A549 (cell line): ENCODE measurements at regions not wholly inside any gene's neighbourhood (a gene's known extent, or its start where the extent isn't known, plus 50 kb on each side); places are given as distances from the start of the nearest gene placed in this dataset.

ENCODE experiments used
- ATAC-seq, 2 experiments: fragments of 200-7000 bp in 1 of 2; fragments of >200 bp in 1 of 2; cut with Nextera tagmentation in 1 of 2; cut with Tn5 transposase in 1 of 2; 3 replicates each; pipeline versions ENCODE4 v1.8.0 to v1.9.1; 2018 to 2020; ENCODE audit warnings: mild to moderate bottlenecking in 1 of 2, moderate library complexity in 1 of 2
- CTCF ChIA-PET: fragments of 300-600 bp; sonication (Branson Sonifier 250); formaldehyde crosslinking; extraction: SDS; loops from one replicate; lab custom pipeline; 2021; ENCODE audit warnings: antibody characterized with exemption, inconsistent platforms; lab: Yijun Ruan, JAX
- POLR2A ChIA-PET: fragments of 350-600 bp; formaldehyde crosslinking; extraction: SDS; loops from one replicate; lab custom pipeline; 2021; ENCODE audit warnings: antibody characterized with exemption, inconsistent platforms; lab: Yijun Ruan, JAX
- DNase-seq, 2 experiments: peaks; one replicate each; pipeline versions ENCODE4 v3.0.0 to v3.0.0-alpha.2; 2011 to 2016; ENCODE audit warnings: low read depth in 1 of 2, low spot score in 1 of 2
- FAIRE-seq: peaks from 2 replicates; lab custom pipeline; 2011; peaks lifted over from hg19 to GRCh38; lab: Jason Lieb, UNC
- H3K27ac ChIP-seq, 2 experiments: fragments of >200 bp; sonication (Bioruptor Twin); formaldehyde crosslinking; 3 replicates each; pipeline ENCODE4 v1.5.1; 2016 to 2017
- H3K4me1 ChIP-seq: fragments of >200 bp; sonication (Bioruptor Twin); formaldehyde crosslinking; 3 replicates; pipeline ENCODE4 v1.6.1; 2016
- H3K4me2 ChIP-seq: fragments of >200 bp; sonication (Bioruptor Twin); formaldehyde crosslinking; 3 replicates; pipeline ENCODE4 v1.6.1; 2016
- H3K4me3 ChIP-seq: fragments of >200 bp; sonication (Bioruptor Twin); formaldehyde crosslinking; 3 replicates; pipeline ENCODE4 v1.5.1; 2016
- H3K9me3 ChIP-seq: fragments of >200 bp; sonication (Bioruptor Twin); formaldehyde crosslinking; 3 replicates; pipeline ENCODE4 v1.6.1; 2016
- BHLHE40 ChIP-seq: IDR thresholded peaks from 2 replicates; pipeline ENCODE4 v1.6.1; 2012; ENCODE audit warnings: low read depth, low read length, inconsistent platforms
- CBX2 ChIP-seq: fragments of 200-600 bp; sonication (generic); IDR thresholded peaks from 2 replicates; pipeline ENCODE4 v1.6.1; 2016; ENCODE audit warnings: low read depth, mild to moderate bottlenecking, borderline replicate concordance
- CEBPB ChIP-seq, 2 experiments: fragments of >200 bp in 1 of 2; sonication (Bioruptor Twin) in 1 of 2; formaldehyde crosslinking in 1 of 2; IDR thresholded peaks; 2 replicates each; pipeline ENCODE4 v1.6.1; 2012 to 2016
- CHD2 ChIP-seq: fragments of 150-350 bp; IDR thresholded peaks from 2 replicates; pipeline ENCODE4 v1.6.1; 2014; ENCODE audit warnings: low read length; ENCODE audit not compliant: partially characterized antibody
- FOSB ChIP-seq: fragments of 250-450 bp; sonication (Bioruptor Pico); IDR thresholded peaks from 2 replicates; pipeline ENCODE4 v1.5.0; 2020; ENCODE audit warnings: mild to moderate bottlenecking, moderate library complexity
- FOXS1 ChIP-seq: fragments of 250-450 bp; sonication (Bioruptor Pico); IDR thresholded peaks from 2 replicates; pipeline ENCODE4 v1.5.0; 2020; ENCODE audit warnings: mild to moderate bottlenecking, moderate library complexity
- HEYL ChIP-seq: fragments of 250-450 bp; sonication (Bioruptor Pico); IDR thresholded peaks from 2 replicates; pipeline ENCODE4 v1.8.0; 2021; ENCODE audit warnings: mild to moderate bottlenecking, moderate library complexity
- HOXB5 ChIP-seq: fragments of 250-450 bp; sonication (Bioruptor Pico); IDR thresholded peaks from 2 replicates; pipeline ENCODE4 v1.5.0; 2020; ENCODE audit warnings: mild to moderate bottlenecking, moderate library complexity
- JUN ChIP-seq, 2 experiments: fragments of >200 bp; sonication (Bioruptor Twin); formaldehyde crosslinking; IDR thresholded peaks; 2 replicates in 1 of 2; 3 replicates in 1 of 2; pipeline ENCODE4 v1.6.1; 2016 to 2017
- MAZ ChIP-seq: fragments of 150-350 bp; IDR thresholded peaks from 2 replicates; pipeline ENCODE4 v1.6.1; 2014; ENCODE audit warnings: antibody characterized with exemption, low read depth, low read length, borderline replicate concordance
- RARB ChIP-seq: fragments of 250-450 bp; sonication (Bioruptor Pico); IDR thresholded peaks from 2 replicates; pipeline ENCODE4 v1.8.0; 2021; ENCODE audit warnings: mild to moderate bottlenecking, moderate library complexity
- RFX5 ChIP-seq: fragments of 450-650 bp; IDR thresholded peaks from 2 replicates; pipeline ENCODE4 v1.7.1; 2014; ENCODE audit warnings: antibody characterized with exemption, mild to moderate bottlenecking, moderate library complexity
- TFCP2L1 ChIP-seq: fragments of 250-450 bp; sonication (Bioruptor Pico); IDR thresholded peaks from 2 replicates; pipeline ENCODE4 v1.5.0; 2021; ENCODE audit warnings: mild to moderate bottlenecking
- ZFP36 ChIP-seq: fragments of 450-650 bp; IDR thresholded peaks from 2 replicates; pipeline ENCODE4 v1.6.1; 2014; ENCODE audit warnings: borderline replicate concordance; ENCODE audit not compliant: partially characterized antibody
- ZSCAN20 ChIP-seq: fragments of 250-450 bp; sonication (Bioruptor Pico); IDR thresholded peaks from 2 replicates; pipeline ENCODE4 v1.8.0; 2022; ENCODE audit warnings: mild to moderate bottlenecking, moderate library complexity
- WGBS: methylation state at CpG from one replicate; pipeline ENCODE4 v1.1.6; 2017; ENCODE audit errors: missing lambda C conversion rate; 5-methylcytosine and 5-hydroxymethylcytosine counted together
- TF ChIP-seq, protein P1 (sequence below): fragments of >200 bp; sonication (Bioruptor Twin); formaldehyde crosslinking; IDR thresholded peaks from 3 replicates; pipeline ENCODE4 v1.5.1; 2016
- TF ChIP-seq, protein P2 (sequence below): fragments of 200-600 bp; sonication (generic); IDR thresholded peaks from 2 replicates; pipeline ENCODE4 v1.6.1; 2016; ENCODE audit warnings: antibody characterized with exemption, mild to moderate bottlenecking, moderate library complexity
- TF ChIP-seq, protein P3 (sequence below): fragments of 250-450 bp; sonication (Bioruptor Pico); IDR thresholded peaks from 2 replicates; pipeline ENCODE4 v1.5.0; 2021; ENCODE audit warnings: mild to moderate bottlenecking, moderate library complexity, borderline replicate concordance
- TF ChIP-seq, protein P4 (sequence below): fragments of >200 bp; sonication (Bioruptor Twin); formaldehyde crosslinking; IDR thresholded peaks from 3 replicates; pipeline ENCODE4 v1.6.1; 2016
- TF ChIP-seq, protein P5 (sequence below): fragments of >200 bp; sonication (Bioruptor Twin); formaldehyde crosslinking; IDR thresholded peaks from 2 replicates; pipeline ENCODE4 v1.6.1; 2016

DNA sequence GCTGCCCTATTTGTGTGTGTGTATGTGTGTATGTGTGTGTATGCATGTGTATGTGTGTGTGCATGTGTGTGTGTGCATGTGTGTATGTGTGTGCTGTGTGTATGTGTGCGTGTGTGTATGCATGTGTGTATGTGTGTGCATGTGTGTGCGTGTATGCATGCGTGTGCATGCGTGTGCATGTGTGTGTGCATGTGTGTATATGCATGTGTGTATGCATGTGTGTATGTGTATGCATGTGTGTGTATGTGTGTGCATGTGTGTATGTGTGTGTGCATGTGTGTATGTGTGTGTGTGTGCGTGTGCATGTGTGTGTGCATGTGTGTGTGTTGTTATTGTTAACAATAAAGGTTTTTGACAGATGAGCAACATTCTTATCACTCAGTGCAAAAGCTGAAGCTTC lies 110.8 kb upstream of the HES1 start:
- ChIA-PET POLR2A (no interaction called here), CTCF (no interaction called here)
- H3K4me2 ChIP-seq, result no peak overlapping the region
- FAIRE-seq (no peak), ATAC-seq (no peak), DNase-seq (no peak)
- TF ChIP-seq, protein P1, sequence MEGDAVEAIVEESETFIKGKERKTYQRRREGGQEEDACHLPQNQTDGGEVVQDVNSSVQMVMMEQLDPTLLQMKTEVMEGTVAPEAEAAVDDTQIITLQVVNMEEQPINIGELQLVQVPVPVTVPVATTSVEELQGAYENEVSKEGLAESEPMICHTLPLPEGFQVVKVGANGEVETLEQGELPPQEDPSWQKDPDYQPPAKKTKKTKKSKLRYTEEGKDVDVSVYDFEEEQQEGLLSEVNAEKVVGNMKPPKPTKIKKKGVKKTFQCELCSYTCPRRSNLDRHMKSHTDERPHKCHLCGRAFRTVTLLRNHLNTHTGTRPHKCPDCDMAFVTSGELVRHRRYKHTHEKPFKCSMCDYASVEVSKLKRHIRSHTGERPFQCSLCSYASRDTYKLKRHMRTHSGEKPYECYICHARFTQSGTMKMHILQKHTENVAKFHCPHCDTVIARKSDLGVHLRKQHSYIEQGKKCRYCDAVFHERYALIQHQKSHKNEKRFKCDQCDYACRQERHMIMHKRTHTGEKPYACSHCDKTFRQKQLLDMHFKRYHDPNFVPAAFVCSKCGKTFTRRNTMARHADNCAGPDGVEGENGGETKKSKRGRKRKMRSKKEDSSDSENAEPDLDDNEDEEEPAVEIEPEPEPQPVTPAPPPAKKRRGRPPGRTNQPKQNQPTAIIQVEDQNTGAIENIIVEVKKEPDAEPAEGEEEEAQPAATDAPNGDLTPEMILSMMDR, result no peak
- no peak for TF ChIP-seq MAZ
- TF ChIP-seq, protein P2, sequence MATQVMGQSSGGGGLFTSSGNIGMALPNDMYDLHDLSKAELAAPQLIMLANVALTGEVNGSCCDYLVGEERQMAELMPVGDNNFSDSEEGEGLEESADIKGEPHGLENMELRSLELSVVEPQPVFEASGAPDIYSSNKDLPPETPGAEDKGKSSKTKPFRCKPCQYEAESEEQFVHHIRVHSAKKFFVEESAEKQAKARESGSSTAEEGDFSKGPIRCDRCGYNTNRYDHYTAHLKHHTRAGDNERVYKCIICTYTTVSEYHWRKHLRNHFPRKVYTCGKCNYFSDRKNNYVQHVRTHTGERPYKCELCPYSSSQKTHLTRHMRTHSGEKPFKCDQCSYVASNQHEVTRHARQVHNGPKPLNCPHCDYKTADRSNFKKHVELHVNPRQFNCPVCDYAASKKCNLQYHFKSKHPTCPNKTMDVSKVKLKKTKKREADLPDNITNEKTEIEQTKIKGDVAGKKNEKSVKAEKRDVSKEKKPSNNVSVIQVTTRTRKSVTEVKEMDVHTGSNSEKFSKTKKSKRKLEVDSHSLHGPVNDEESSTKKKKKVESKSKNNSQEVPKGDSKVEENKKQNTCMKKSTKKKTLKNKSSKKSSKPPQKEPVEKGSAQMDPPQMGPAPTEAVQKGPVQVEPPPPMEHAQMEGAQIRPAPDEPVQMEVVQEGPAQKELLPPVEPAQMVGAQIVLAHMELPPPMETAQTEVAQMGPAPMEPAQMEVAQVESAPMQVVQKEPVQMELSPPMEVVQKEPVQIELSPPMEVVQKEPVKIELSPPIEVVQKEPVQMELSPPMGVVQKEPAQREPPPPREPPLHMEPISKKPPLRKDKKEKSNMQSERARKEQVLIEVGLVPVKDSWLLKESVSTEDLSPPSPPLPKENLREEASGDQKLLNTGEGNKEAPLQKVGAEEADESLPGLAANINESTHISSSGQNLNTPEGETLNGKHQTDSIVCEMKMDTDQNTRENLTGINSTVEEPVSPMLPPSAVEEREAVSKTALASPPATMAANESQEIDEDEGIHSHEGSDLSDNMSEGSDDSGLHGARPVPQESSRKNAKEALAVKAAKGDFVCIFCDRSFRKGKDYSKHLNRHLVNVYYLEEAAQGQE, result no peak
- TF ChIP-seq RFX5, result no peak
- TF ChIP-seq, protein P3, sequence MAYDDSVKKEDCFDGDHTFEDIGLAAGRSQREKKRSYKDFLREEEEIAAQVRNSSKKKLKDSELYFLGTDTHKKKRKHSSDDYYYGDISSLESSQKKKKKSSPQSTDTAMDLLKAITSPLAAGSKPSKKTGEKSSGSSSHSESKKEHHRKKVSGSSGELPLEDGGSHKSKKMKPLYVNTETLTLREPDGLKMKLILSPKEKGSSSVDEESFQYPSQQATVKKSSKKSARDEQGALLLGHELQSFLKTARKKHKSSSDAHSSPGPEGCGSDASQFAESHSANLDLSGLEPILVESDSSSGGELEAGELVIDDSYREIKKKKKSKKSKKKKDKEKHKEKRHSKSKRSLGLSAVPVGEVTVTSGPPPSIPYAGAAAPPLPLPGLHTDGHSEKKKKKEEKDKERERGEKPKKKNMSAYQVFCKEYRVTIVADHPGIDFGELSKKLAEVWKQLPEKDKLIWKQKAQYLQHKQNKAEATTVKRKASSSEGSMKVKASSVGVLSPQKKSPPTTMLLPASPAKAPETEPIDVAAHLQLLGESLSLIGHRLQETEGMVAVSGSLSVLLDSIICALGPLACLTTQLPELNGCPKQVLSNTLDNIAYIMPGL, result no peak
- no peak for TF ChIP-seq CHD2
- no peak for TF ChIP-seq HEYL (CRISPR knock-in tag)
- TF ChIP-seq JUN (IDR thresholded peaks at IDR 0.05), result no peak
- TF ChIP-seq RARB (CRISPR knock-in tag), result no peak
- TF ChIP-seq, protein P4, sequence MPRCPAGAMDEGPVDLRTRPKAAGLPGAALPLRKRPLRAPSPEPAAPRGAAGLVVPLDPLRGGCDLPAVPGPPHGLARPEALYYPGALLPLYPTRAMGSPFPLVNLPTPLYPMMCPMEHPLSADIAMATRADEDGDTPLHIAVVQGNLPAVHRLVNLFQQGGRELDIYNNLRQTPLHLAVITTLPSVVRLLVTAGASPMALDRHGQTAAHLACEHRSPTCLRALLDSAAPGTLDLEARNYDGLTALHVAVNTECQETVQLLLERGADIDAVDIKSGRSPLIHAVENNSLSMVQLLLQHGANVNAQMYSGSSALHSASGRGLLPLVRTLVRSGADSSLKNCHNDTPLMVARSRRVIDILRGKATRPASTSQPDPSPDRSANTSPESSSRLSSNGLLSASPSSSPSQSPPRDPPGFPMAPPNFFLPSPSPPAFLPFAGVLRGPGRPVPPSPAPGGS, result no peak
- TF ChIP-seq, protein P5, sequence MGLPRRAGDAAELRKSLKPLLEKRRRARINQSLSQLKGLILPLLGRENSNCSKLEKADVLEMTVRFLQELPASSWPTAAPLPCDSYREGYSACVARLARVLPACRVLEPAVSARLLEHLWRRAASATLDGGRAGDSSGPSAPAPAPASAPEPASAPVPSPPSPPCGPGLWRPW, result no peak
- no peak for TF ChIP-seq FOXS1 (CRISPR knock-in tag)
- TF ChIP-seq CBX2, result no peak
- TF ChIP-seq ZSCAN20 (CRISPR knock-in tag), result no peak
- TF ChIP-seq BHLHE40, result no peak
- no peak for TF ChIP-seq FOSB (CRISPR knock-in tag)
- no peak for TF ChIP-seq HOXB5
- TF ChIP-seq TFCP2L1 (CRISPR knock-in tag), result no peak
- TF ChIP-seq CEBPB (IDR thresholded peaks at IDR 0.05), result no peak
- TF ChIP-seq ZFP36, result no peak
- H3K4me1 ChIP-seq, result 0 out of 3 replicates have a peak, but pooled peaks cover 2% of the 10 kb centered on the region
- H3K27ac ChIP-seq, result no peak overlapping the region
- WGBS, result 70% methylated on average over 2 of the region's 5 CpGs
- no peak overlapping the region for H3K4me3 ChIP-seq
- 0 out of 3 replicates have a peak, but pooled peaks cover 6% of the 10 kb centered on the region for H3K9me3 ChIP-seq
